ENCODE measurements at regions not wholly inside any gene's neighbourhood (a gene's known extent, or its start where the extent isn't known, plus 50 kb on each side); places are given as distances from the start of the nearest gene placed in this dataset.

GRCh38 chr12:93032758-93033157 lies 103.7 kb upstream of the EEA1 start:
- Mint-ChIP-seq H3K4me3 (no peak overlapping the region), H3K9me3 (peaks cover 3% of the 10 kb centered on the region), H3K36me3 (ENCODE audit: low read depth) (no peaks in the 10 kb centered on the region), H3K27me3 (ENCODE audit: low read depth) (peaks cover 4% of the 10 kb centered on the region), H3K4me1 (no peaks in the 10 kb centered on the region), H3K27ac (no peak overlapping the region)
- TF ChIP-seq, protein P1, sequence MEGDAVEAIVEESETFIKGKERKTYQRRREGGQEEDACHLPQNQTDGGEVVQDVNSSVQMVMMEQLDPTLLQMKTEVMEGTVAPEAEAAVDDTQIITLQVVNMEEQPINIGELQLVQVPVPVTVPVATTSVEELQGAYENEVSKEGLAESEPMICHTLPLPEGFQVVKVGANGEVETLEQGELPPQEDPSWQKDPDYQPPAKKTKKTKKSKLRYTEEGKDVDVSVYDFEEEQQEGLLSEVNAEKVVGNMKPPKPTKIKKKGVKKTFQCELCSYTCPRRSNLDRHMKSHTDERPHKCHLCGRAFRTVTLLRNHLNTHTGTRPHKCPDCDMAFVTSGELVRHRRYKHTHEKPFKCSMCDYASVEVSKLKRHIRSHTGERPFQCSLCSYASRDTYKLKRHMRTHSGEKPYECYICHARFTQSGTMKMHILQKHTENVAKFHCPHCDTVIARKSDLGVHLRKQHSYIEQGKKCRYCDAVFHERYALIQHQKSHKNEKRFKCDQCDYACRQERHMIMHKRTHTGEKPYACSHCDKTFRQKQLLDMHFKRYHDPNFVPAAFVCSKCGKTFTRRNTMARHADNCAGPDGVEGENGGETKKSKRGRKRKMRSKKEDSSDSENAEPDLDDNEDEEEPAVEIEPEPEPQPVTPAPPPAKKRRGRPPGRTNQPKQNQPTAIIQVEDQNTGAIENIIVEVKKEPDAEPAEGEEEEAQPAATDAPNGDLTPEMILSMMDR (IDR thresholded peaks at IDR 0.05; ENCODE audit: unreplicated experiment in 3 of 3): no peak

DNA sequence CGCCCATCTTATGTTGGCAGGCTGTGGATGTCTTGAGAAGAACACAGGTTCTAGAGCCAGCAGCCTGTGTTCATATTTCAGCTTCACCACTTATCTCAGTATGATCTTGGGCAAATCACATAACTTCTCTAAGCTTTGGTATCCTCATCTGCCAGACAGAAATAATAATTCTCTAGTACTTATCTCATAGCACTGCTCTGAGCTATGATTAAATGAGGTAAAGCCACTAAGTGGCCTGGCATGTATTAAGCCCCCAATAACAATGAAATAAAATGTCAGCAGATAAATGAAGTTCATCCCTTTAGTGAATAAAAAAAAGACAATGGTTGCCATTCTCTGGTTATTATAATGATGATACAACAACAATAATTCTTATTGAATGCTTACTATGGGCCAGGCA lies 104.9 kb upstream of the EEA1 start:
- H3K36me3 Mint-ChIP-seq (ENCODE audit: low read depth): no peaks in the 10 kb centered on the region
- peaks cover 3% of the 10 kb centered on the region for H3K9me3 Mint-ChIP-seq
- no peak overlapping the region for H3K27ac Mint-ChIP-seq
- H3K4me1 Mint-ChIP-seq: no peaks in the 10 kb centered on the region
- TF ChIP-seq, protein P1 (IDR thresholded peaks at IDR 0.05; ENCODE audit: unreplicated experiment in 3 of 3): no peak
- no peak overlapping the region for H3K4me3 Mint-ChIP-seq
- peaks cover 4% of the 10 kb centered on the region for H3K27me3 Mint-ChIP-seq (ENCODE audit: low read depth)

- no peaks in the 10 kb centered on the region for H3K4me1 Mint-ChIP-seq
- H3K27me3 Mint-ChIP-seq (ENCODE audit: low read depth): peaks cover 4% of the 10 kb centered on the region
- no peak overlapping the region for H3K27ac Mint-ChIP-seq
- peaks cover 3% of the 10 kb centered on the region for H3K9me3 Mint-ChIP-seq
- H3K4me3 Mint-ChIP-seq: no peak overlapping the region
- TF ChIP-seq, protein P1 (IDR thresholded peaks at IDR 0.05; ENCODE audit: unreplicated experiment in 3 of 3): no peak
- H3K36me3 Mint-ChIP-seq (ENCODE audit: low read depth): no peaks in the 10 kb centered on the region
Observed at GRCh38 chr12:93039062-93039461, 110.0 kb upstream of the EEA1 start.

- Mint-ChIP-seq H3K27me3 (ENCODE audit: low read depth) (peaks cover 4% of the 10 kb centered on the region), H3K27ac (no peak overlapping the region), H3K4me3 (no peak overlapping the region), H3K4me1 (no peaks in the 10 kb centered on the region), H3K9me3 (peaks cover 3% of the 10 kb centered on the region), H3K36me3 (ENCODE audit: low read depth) (no peaks in the 10 kb centered on the region)
- TF ChIP-seq, protein P1 (IDR thresholded peaks at IDR 0.05; ENCODE audit: unreplicated experiment in 3 of 3): no peak
Observed at GRCh38 chr12:93039930-93040329, 110.8 kb upstream of the EEA1 start.

DNA sequence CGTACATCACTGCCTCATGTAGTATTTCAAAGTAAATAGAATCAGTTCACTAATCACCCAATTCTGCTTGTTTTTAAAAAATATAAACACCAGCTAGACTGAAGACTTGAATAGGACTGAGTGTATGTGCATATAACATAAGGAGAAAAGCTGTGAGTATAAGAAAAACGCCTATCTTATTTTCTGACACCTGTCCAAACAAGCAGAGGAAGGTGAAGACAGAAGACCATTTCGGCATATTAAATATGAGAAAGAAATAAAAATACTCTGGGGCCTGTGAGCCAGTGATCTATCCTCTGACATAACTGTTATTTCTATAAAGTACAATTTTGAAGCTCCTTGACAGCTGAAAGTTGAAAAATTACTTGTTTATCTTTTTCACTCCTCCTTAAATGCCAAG lies 111.3 kb upstream of the EEA1 start:
- Mint-ChIP-seq H3K36me3 (ENCODE audit: low read depth) (no peaks in the 10 kb centered on the region), H3K27me3 (ENCODE audit: low read depth) (peaks cover 4% of the 10 kb centered on the region), H3K4me1 (no peaks in the 10 kb centered on the region), H3K4me3 (no peak overlapping the region), H3K9me3 (peaks cover 3% of the 10 kb centered on the region), H3K27ac (no peak overlapping the region)
- TF ChIP-seq, protein P1 (IDR thresholded peaks at IDR 0.05; ENCODE audit: unreplicated experiment in 3 of 3): no peak

GRCh38 chr12:93041416-93041815 lies 112.3 kb upstream of the EEA1 start:
- Mint-ChIP-seq H3K4me3 (no peak overlapping the region), H3K9me3 (peaks cover 3% of the 10 kb centered on the region), H3K27me3 (ENCODE audit: low read depth) (peaks cover 7% of the 10 kb centered on the region), H3K27ac (no peak overlapping the region), H3K4me1 (no peaks in the 10 kb centered on the region), H3K36me3 (ENCODE audit: low read depth) (no peaks in the 10 kb centered on the region)
- TF ChIP-seq, protein P1 (IDR thresholded peaks at IDR 0.05; ENCODE audit: unreplicated experiment in 3 of 3): no peak

Measured in nephron (organoid).